Heart left ventricle (tissue), 13 donors: ENCODE measurements at regions not wholly inside any gene's neighbourhood (a gene's known extent, or its start where the extent isn't known, plus 50 kb on each side); places are given as distances from the start of the nearest gene placed in this dataset.

ENCODE experiments used
- POLR2A ChIP-seq, 2 donors: fragments of 450-650 bp; IDR thresholded peaks; one replicate each; pipeline ENCODE4 v1.6.1; 2017; ENCODE audit warnings: antibody characterized with exemption in 2 of 2, mild to moderate bottlenecking in 2 of 2, moderate library complexity in 2 of 2
- TF ChIP-seq, protein P1 (sequence below), 12 donors: fragments of 200-600 bp; sonication (generic) in 4 of 12; IDR thresholded peaks; one replicate each; pipeline versions ENCODE4 v1.5.0 to v1.8.0; 2018 to 2022; ENCODE audit warnings: antibody characterized with exemption in 12 of 12, mild to moderate bottlenecking in 5 of 12
- donor health status: ischemic (EF 13 %, LVEDD 7.1; RV severe dilation, severe dysfunction).
- donor health status: DM: no; HTN: yes; CAD: no.
- donor health status: DM: no; HTN: no; CAD: no.
- donor health status: ischemic (EF 25% LVEDD 6.9; RV normal size, moderate dysfunction).
- donor health status: ischemic (EF 25% LVEDD 5.7; RV mildly dilated, moderate dysfunction).
- donor health status: ischemic (EF 35%, LVEDD 5.7; RV mildly dilated, moderate dysfunction).
- donor health status: nonischemic (EF 11% LVEDD 7.7; RV severe dilation, severe dysfunction).
- donor health status: DM: yes; HTN: yes; CAD: no.
- donor health status: PGD.
- donor health status: ischemic (EF 29% LVEDD 5.4; RV normal size, mild dysfunction).
- donor health status: nonischemic (EF 23%, LVEDD 6.1; RV moderate dilation, normal function).

DNA sequence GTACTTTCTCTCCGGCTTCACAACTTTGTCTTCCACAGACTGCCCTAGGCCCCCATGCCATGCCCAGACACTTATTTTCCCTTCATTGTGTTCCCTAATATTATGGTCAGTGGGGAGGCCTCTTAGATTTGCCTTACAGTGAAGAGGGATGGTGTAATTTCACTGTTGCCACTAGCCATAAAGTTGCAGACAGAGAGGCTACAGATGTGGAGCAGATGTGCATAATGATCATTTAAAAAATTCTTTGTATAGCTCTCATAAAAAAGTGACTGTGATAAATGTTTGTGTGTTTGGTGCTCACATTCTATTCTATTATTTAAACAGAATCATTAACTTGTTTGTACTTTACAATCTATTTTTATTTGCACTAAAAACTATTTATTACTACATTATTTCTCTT lies 67.5 kb upstream of the FN1 start:
- TF ChIP-seq, protein P1, sequence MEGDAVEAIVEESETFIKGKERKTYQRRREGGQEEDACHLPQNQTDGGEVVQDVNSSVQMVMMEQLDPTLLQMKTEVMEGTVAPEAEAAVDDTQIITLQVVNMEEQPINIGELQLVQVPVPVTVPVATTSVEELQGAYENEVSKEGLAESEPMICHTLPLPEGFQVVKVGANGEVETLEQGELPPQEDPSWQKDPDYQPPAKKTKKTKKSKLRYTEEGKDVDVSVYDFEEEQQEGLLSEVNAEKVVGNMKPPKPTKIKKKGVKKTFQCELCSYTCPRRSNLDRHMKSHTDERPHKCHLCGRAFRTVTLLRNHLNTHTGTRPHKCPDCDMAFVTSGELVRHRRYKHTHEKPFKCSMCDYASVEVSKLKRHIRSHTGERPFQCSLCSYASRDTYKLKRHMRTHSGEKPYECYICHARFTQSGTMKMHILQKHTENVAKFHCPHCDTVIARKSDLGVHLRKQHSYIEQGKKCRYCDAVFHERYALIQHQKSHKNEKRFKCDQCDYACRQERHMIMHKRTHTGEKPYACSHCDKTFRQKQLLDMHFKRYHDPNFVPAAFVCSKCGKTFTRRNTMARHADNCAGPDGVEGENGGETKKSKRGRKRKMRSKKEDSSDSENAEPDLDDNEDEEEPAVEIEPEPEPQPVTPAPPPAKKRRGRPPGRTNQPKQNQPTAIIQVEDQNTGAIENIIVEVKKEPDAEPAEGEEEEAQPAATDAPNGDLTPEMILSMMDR (IDR thresholded peaks at IDR 0.05): no peak
- no peak for TF ChIP-seq POLR2A (IDR thresholded peaks at IDR 0.05)
